DOHH2 (cell line): ENCODE measurements at regions not wholly inside any gene's neighbourhood (a gene's known extent, or its start where the extent isn't known, plus 50 kb on each side); places are given as distances from the start of the nearest gene placed in this dataset.

Source experiments
- CTCF ChIP-seq: fragments of 200-600 bp; sonication (generic); IDR thresholded peaks from one replicate; pipeline ENCODE4 v1.5.1; 2014; ENCODE audit warnings: antibody characterized with exemption, mild to moderate bottlenecking, low read depth, low read length; ENCODE audit not compliant: poor library complexity, severe bottlenecking
- EZH2phosphoT487 ChIP-seq: fragments of 200-600 bp; sonication (generic); IDR thresholded peaks from 2 replicates; pipeline ENCODE4 v1.6.1; 2017; ENCODE audit warnings: borderline replicate concordance, mild to moderate bottlenecking, antibody characterized with exemption, low read length, moderate library complexity, mixed read lengths

DNA sequence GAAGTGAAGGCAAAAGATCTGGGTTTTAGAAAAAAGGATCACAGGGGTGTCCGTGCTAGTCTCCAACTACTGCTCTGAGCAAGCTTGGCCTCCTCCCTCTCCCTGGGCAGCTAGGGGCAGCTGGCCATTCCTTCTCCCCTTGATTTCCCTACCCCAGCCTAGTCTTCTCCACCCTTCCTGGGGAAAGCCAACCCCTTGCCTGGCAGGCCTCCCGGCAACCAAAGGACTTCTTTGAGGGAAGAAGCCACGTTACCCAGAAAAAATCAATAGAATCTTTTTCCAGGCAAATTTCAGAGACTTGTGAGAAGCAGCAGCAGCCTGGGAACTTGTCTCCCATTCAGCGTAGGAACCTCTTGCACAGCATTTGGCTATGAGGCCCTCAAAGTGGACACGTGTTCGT, 91.5 kb downstream of the MIAT start:
- TF ChIP-seq CTCF (no peak), EZH2phosphoT487 (no peak)
